ENCODE measurements at regions not wholly inside any gene's neighbourhood (a gene's known extent, or its start where the extent isn't known, plus 50 kb on each side); places are given as distances from the start of the nearest gene placed in this dataset.

DNA sequence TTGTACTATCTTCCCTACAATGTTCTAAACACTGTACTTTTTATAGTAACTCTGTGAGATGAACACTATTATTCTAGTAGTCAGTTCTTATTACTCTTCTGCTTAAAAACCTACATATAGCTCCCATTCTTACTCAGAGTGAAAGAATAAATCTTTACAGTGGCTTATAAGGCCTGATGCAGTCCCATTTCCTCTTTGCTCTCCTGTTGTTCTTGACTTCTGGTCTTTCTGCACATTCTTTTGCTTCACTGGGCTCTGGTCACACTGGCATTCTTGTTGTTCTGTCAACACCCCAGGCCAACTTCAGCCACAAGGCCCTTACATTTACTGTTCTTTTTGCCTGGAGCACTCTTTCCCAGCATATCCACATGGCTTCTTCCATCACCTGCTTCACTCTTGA lies 58.2 kb upstream of the TP63 start:
- TF ChIP-seq ZSCAN20 (CRISPR knock-in tag; IDR thresholded peaks at IDR 0.05) (no peak), EHMT2 (IDR thresholded peaks at IDR 0.05; ENCODE audit: low read depth) (no peak)
- TF ChIP-seq, protein P1, sequence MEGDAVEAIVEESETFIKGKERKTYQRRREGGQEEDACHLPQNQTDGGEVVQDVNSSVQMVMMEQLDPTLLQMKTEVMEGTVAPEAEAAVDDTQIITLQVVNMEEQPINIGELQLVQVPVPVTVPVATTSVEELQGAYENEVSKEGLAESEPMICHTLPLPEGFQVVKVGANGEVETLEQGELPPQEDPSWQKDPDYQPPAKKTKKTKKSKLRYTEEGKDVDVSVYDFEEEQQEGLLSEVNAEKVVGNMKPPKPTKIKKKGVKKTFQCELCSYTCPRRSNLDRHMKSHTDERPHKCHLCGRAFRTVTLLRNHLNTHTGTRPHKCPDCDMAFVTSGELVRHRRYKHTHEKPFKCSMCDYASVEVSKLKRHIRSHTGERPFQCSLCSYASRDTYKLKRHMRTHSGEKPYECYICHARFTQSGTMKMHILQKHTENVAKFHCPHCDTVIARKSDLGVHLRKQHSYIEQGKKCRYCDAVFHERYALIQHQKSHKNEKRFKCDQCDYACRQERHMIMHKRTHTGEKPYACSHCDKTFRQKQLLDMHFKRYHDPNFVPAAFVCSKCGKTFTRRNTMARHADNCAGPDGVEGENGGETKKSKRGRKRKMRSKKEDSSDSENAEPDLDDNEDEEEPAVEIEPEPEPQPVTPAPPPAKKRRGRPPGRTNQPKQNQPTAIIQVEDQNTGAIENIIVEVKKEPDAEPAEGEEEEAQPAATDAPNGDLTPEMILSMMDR (IDR thresholded peaks at IDR 0.05): no peak

Data from A549 (cell line).